ENCODE measurements at regions not wholly inside any gene's neighbourhood (a gene's known extent, or its start where the extent isn't known, plus 50 kb on each side); places are given as distances from the start of the nearest gene placed in this dataset.

DNA sequence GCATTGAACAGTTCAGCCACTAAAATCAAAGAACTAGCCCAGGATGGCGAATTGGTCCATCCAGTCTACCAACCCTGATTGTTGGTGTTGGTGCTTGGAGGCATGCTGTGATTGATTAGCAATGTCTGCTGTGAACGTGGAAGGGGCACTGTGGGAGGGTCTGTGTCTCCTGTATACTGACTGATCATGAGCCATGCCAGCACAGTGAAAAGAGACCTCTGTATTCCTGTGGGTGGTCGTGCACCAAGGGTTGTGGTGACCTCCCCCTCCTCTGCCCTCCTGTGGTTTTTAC is 63.0 kb upstream of the DLK1 start:
- Mint-ChIP-seq H3K4me1 (peaks cover 30% of the 10 kb centered on the region), H3K4me3 (no peak overlapping the region), H3K27ac (no peak overlapping the region), H3K36me3 (ENCODE audit: low read depth) (no peaks in the 10 kb centered on the region), H3K27me3 (ENCODE audit: insufficient read depth) (peaks cover 2% of the 10 kb centered on the region), H3K9me3 (no peaks in the 10 kb centered on the region)
- Histone ChIP-seq H3K9me3 (ENCODE audit: control insufficient read depth, low read length) (no peaks in the 10 kb centered on the region), H3K36me3 (ENCODE audit: control insufficient read depth, insufficient read depth, low read length) (no peaks in the 10 kb centered on the region), H3K27me3 (ENCODE audit: control insufficient read depth, insufficient read depth, low read length, poor library complexity, severe bottlenecking) (no peaks in the 10 kb centered on the region), H3K4me3 (ENCODE audit: low read length) (no peak overlapping the region), H3K27ac (ENCODE audit: low read depth, low read length) (no peak overlapping the region), H3K4me1 (ENCODE audit: control insufficient read depth, insufficient read depth, low read length) (peaks cover 4% of the 10 kb centered on the region), H3K9ac (ENCODE audit: extremely low read depth, low read length, poor library complexity, severe bottlenecking) (no peak overlapping the region)
- DNase-seq: no peak
- TF ChIP-seq, protein P1, sequence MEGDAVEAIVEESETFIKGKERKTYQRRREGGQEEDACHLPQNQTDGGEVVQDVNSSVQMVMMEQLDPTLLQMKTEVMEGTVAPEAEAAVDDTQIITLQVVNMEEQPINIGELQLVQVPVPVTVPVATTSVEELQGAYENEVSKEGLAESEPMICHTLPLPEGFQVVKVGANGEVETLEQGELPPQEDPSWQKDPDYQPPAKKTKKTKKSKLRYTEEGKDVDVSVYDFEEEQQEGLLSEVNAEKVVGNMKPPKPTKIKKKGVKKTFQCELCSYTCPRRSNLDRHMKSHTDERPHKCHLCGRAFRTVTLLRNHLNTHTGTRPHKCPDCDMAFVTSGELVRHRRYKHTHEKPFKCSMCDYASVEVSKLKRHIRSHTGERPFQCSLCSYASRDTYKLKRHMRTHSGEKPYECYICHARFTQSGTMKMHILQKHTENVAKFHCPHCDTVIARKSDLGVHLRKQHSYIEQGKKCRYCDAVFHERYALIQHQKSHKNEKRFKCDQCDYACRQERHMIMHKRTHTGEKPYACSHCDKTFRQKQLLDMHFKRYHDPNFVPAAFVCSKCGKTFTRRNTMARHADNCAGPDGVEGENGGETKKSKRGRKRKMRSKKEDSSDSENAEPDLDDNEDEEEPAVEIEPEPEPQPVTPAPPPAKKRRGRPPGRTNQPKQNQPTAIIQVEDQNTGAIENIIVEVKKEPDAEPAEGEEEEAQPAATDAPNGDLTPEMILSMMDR (conservative IDR thresholded peaks at IDR 0.05): no peak
- WGBS, 2 experiments (ENCODE audit: insufficient coverage in 1 of 2, insufficient read length in 1 of 2): 86 to 88% methylated on average over 2 to 3 of the region's 3 CpGs

DNA sequence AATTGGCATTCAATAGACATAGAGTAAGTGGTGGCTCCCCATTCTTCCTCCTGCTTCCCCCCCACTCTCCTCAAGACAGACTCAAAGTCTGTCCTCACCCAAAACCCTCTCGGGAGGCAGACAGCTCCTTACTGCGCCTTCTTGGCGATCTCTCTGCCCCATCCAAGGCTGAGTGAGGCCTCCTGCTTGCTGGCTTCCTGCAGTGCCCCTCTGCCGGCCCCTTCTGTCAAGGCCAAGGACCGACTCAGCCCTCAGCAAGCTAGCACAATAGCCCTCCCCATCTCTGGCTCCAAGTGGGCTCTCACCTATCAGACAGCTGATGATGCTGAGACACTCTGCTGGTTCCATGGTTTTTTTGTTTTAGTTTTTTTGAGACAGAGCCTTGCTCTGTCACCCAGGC is 62.5 kb upstream of the DLK1 start:
- Mint-ChIP-seq H3K4me3 (no peak overlapping the region), H3K27me3 (ENCODE audit: insufficient read depth) (peaks cover 2% of the 10 kb centered on the region), H3K36me3 (ENCODE audit: low read depth) (no peaks in the 10 kb centered on the region), H3K9me3 (no peaks in the 10 kb centered on the region), H3K27ac (no peak overlapping the region), H3K4me1 (peaks cover 35% of the 10 kb centered on the region)
- 77 to 84% methylated on average over 5 of the region's 5 CpGs for WGBS, 2 experiments (ENCODE audit: insufficient coverage in 1 of 2, insufficient read length in 1 of 2)
- Histone ChIP-seq H3K4me1 (ENCODE audit: control insufficient read depth, insufficient read depth, low read length) (peaks cover 9% of the 10 kb centered on the region), H3K27me3 (ENCODE audit: control insufficient read depth, insufficient read depth, low read length, poor library complexity, severe bottlenecking) (no peaks in the 10 kb centered on the region), H3K36me3 (ENCODE audit: control insufficient read depth, insufficient read depth, low read length) (no peaks in the 10 kb centered on the region), H3K27ac (ENCODE audit: low read depth, low read length) (no peak overlapping the region), H3K9ac (ENCODE audit: extremely low read depth, low read length, poor library complexity, severe bottlenecking) (no peak overlapping the region), H3K4me3 (ENCODE audit: low read length) (no peak overlapping the region), H3K9me3 (ENCODE audit: control insufficient read depth, low read length) (no peaks in the 10 kb centered on the region)
- peak; percentile 53 for DNase-seq
- TF ChIP-seq, protein P1 (conservative IDR thresholded peaks at IDR 0.05): no peak

DNA sequence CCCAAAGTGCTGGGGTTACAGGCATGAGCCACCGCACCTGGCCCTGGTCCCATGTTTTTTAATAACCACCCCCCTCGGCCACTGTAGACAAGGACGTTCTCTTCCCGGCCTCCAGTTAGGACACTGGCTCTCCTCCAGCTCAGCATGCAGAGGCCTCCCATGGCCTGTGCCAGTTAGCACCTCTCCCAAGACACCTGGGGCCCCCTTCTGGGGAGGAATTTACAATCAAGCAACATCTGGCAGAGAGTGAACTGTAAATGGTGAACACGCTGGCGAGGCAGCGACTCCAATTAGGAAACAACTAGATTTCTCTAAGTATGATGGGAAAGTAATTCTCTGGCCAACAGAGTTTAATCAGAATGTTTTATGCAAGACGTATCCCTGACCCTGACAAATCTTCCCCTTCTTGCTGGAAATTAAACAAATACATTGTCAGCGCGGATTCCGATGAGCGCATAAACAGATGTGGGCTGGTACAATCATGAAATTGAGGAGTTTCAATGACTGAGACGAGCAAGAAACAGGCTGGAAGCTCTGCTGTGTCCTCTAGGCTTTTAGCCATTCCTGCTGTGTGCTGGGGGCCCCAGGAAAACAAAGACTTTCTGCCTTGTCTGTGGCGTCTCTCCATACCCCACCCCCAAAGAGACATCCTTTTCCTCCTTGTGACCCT is 61.7 kb upstream of the DLK1 start:
- H3K9ac ChIP-seq (ENCODE audit: extremely low read depth, low read length, poor library complexity, severe bottlenecking): no peak overlapping the region
- H3K9me3 Mint-ChIP-seq: no peaks in the 10 kb centered on the region
- peaks cover 42% of the 10 kb centered on the region for H3K4me1 Mint-ChIP-seq
- peaks cover 14% of the 10 kb centered on the region for H3K4me1 ChIP-seq (ENCODE audit: control insufficient read depth, insufficient read depth, low read length)
- no peak overlapping the region for H3K27ac ChIP-seq (ENCODE audit: low read depth, low read length)
- peak; percentile 51 for DNase-seq
- no peaks in the 10 kb centered on the region for H3K36me3 Mint-ChIP-seq (ENCODE audit: low read depth)
- H3K4me3 Mint-ChIP-seq: no peak overlapping the region
- WGBS, 2 experiments (ENCODE audit: insufficient coverage in 1 of 2, insufficient read length in 1 of 2): 84 to 91% methylated on average over 7 to 14 of the region's 14 CpGs
- no peaks in the 10 kb centered on the region for H3K36me3 ChIP-seq (ENCODE audit: control insufficient read depth, insufficient read depth, low read length)
- H3K9me3 ChIP-seq (ENCODE audit: control insufficient read depth, low read length): no peaks in the 10 kb centered on the region
- H3K27me3 ChIP-seq (ENCODE audit: control insufficient read depth, insufficient read depth, low read length, poor library complexity, severe bottlenecking): no peaks in the 10 kb centered on the region
- TF ChIP-seq, protein P1 (conservative IDR thresholded peaks at IDR 0.05): peak; percentile 28
- peaks cover 2% of the 10 kb centered on the region for H3K27me3 Mint-ChIP-seq (ENCODE audit: insufficient read depth)
- H3K27ac Mint-ChIP-seq: no peak overlapping the region
- no peak overlapping the region for H3K4me3 ChIP-seq (ENCODE audit: low read length)
